ENCODE measurements at regions not wholly inside any gene's neighbourhood (a gene's known extent, or its start where the extent isn't known, plus 50 kb on each side); places are given as distances from the start of the nearest gene placed in this dataset.
"Not testable (repeated sequence)": the region's sequence is repeated elsewhere in the genome, so short reads cannot be mapped to it uniquely, and the experiment has no call there.

GRCh38 chr2:83113953-83114352 is 1345.1 kb downstream of the SUCLG1 start:
- peaks cover 6% of the 10 kb centered on the region for H3K27me3 Mint-ChIP-seq
- no peaks in the 10 kb centered on the region for H3K36me3 Mint-ChIP-seq
- H3K9me3 Mint-ChIP-seq = no peaks in the 10 kb centered on the region
- H3K4me3 Mint-ChIP-seq = no peak overlapping the region
- no peaks in the 10 kb centered on the region for H3K4me1 Mint-ChIP-seq (ENCODE audit: unreplicated experiment)
- TF ChIP-seq CTCF (conservative IDR thresholded peaks at IDR 0.05) = no peak
- no peak for DNase-seq (ENCODE audit: extremely low spot score, unreplicated experiment)
- no peak overlapping the region for H3K27ac Mint-ChIP-seq

DNA sequence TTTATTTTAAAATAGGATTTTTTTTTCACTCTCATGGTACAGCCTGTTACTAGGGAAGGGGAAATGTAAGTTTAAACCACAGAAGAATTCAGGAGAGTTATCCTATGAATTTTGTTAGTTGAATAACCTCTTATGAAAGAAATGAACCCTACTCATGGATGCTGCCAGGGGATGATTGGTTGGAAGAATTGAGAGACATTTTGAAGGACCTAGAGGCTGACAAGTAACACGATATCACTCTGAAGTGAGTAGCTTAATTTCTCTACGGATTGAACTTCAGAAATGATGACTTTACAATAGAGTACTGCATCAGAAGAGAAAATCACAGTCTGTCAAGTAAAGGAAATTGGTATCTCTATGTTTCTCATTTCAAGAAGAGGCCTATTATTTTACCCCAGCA is 1346.2 kb downstream of the SUCLG1 start:
- TF ChIP-seq CTCF (conservative IDR thresholded peaks at IDR 0.05) = no peak
- Mint-ChIP-seq H3K4me1 (ENCODE audit: unreplicated experiment) (no peaks in the 10 kb centered on the region), H3K4me3 (no peak overlapping the region), H3K9me3 (no peaks in the 10 kb centered on the region), H3K36me3 (no peaks in the 10 kb centered on the region), H3K27me3 (peaks cover 6% of the 10 kb centered on the region), H3K27ac (no peak overlapping the region)
- no peak for DNase-seq (ENCODE audit: extremely low spot score, unreplicated experiment)

- no peaks in the 10 kb centered on the region for H3K36me3 Mint-ChIP-seq
- peaks cover 6% of the 10 kb centered on the region for H3K27me3 Mint-ChIP-seq
- H3K4me1 Mint-ChIP-seq (ENCODE audit: unreplicated experiment) = no peaks in the 10 kb centered on the region
- no peak overlapping the region for H3K4me3 Mint-ChIP-seq
- no peak for DNase-seq (ENCODE audit: extremely low spot score, unreplicated experiment)
- TF ChIP-seq CTCF (conservative IDR thresholded peaks at IDR 0.05) = no peak
- H3K27ac Mint-ChIP-seq = no peak overlapping the region
- no peaks in the 10 kb centered on the region for H3K9me3 Mint-ChIP-seq
Measured at GRCh38 chr2:83109284-83109683, 1349.8 kb downstream of the SUCLG1 start.

DNA sequence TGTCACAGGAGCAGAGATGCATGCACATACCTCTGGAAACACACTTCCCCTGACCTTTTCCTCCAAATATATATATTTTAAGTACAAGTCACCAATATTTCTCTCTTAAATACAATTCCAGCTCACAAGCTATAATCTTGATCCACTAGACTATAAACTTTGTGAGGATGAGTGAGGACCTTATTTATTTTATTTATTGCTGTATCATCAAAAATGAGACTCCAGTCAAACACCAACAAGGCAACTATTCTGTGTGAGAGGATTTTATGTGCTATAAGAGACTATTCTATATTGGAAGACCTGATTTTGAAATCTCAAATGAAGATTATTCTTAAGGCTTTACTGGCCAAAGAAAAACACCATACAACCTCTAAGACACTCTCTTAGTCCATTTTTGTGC is 1352.2 kb downstream of the SUCLG1 start:
- DNase-seq (ENCODE audit: extremely low spot score, unreplicated experiment) = no peak
- Mint-ChIP-seq H3K27me3 (peaks cover 6% of the 10 kb centered on the region), H3K4me1 (ENCODE audit: unreplicated experiment) (no peaks in the 10 kb centered on the region), H3K27ac (no peak overlapping the region), H3K36me3 (no peaks in the 10 kb centered on the region), H3K9me3 (no peaks in the 10 kb centered on the region), H3K4me3 (no peak overlapping the region)
- no peak for TF ChIP-seq CTCF (conservative IDR thresholded peaks at IDR 0.05)

DNA sequence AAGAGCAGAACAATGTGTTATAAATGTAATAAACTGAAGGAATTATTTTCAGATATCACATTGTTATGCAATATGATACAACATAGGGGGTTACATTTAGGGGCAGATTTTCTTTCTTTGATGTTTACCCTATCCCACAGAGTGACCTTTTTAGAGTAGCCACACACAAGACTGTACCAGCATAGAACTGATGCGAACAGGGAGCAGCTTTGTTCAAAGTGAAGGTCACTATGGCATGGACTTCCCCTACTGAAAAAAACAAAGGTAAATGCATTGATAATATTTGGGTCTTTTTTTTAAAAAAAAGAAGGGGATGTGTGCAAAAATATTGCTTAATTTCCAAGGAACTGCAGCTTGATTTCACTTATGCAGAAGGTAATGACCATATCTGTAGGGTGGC is 1354.9 kb downstream of the SUCLG1 start:
- Mint-ChIP-seq H3K27me3 (no peaks in the 10 kb centered on the region), H3K27ac (no peak overlapping the region), H3K36me3 (no peaks in the 10 kb centered on the region), H3K4me3 (no peak overlapping the region), H3K4me1 (ENCODE audit: unreplicated experiment) (no peaks in the 10 kb centered on the region), H3K9me3 (no peaks in the 10 kb centered on the region)
- TF ChIP-seq CTCF (conservative IDR thresholded peaks at IDR 0.05) = no peak
- DNase-seq (ENCODE audit: extremely low spot score, unreplicated experiment) = no peak

DNA sequence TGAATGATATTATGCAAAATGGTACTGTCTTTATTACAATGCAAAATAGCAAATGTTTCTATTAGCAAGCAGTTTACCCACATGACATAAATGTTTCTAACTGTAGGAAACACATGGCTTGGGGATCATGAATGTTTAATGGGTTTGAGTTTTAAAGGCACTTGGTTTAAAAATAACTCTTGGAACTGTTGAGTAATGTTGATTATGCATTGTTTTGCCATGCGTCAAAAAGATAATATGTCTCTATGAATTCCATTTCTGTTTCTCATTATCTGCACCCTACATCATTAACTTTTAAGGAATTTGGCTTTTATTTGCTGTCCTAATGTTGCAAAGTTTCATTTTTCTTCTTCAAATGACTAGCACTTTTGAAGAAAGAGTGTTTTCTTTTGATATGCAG is 1355.5 kb downstream of the SUCLG1 start:
- Mint-ChIP-seq H3K27me3 (no peaks in the 10 kb centered on the region), H3K9me3 (no peaks in the 10 kb centered on the region), H3K4me1 (ENCODE audit: unreplicated experiment) (no peaks in the 10 kb centered on the region), H3K4me3 (no peak overlapping the region), H3K27ac (no peak overlapping the region), H3K36me3 (no peaks in the 10 kb centered on the region)
- no peak for TF ChIP-seq CTCF (conservative IDR thresholded peaks at IDR 0.05)
- no peak for DNase-seq (ENCODE audit: extremely low spot score, unreplicated experiment)

- H3K27ac Mint-ChIP-seq; DNase-seq (ENCODE audit: extremely low spot score, unreplicated experiment); H3K36me3 Mint-ChIP-seq; H3K9me3 Mint-ChIP-seq; H3K4me3 Mint-ChIP-seq; H3K4me1 Mint-ChIP-seq (ENCODE audit: unreplicated experiment); H3K27me3 Mint-ChIP-seq: not testable (repeated sequence)
Measured at GRCh38 chr2:83089051-83089450, 1370.0 kb downstream of the SUCLG1 start.
